ENCODE measurements at regions not wholly inside any gene's neighbourhood (a gene's known extent, or its start where the extent isn't known, plus 50 kb on each side); places are given as distances from the start of the nearest gene placed in this dataset.

DNA sequence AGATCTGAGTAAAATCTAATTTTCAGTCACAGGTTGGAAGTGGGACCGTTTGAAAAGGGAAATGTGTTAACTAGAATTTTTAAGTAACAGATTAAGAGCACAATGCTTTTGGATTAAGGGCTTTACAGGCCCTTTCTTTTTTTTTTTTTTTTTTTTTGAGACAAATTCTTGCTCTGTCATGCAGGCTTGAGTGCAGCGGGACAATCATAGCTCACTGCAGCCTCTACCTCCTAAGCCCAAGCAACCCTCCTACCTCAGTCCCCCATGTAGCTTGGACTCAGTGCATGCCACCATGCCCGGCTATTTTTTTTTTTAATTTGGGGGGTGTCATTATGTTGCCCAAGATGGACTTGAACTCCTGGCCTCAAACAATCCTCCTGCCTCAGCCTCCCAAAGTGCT lies 363.7 kb downstream of the LIG4 start:
- no peak for DNase-seq

GRCh38 chr13:107847406-107847805 lies 367.9 kb downstream of the LIG4 start:
- no peak for DNase-seq

- DNase-seq, result no peak
Measured at GRCh38 chr13:107846642-107847041, 368.7 kb downstream of the LIG4 start.

GRCh38 chr13:107845911-107846310 lies 369.4 kb downstream of the LIG4 start:
- no peak for DNase-seq

DNA sequence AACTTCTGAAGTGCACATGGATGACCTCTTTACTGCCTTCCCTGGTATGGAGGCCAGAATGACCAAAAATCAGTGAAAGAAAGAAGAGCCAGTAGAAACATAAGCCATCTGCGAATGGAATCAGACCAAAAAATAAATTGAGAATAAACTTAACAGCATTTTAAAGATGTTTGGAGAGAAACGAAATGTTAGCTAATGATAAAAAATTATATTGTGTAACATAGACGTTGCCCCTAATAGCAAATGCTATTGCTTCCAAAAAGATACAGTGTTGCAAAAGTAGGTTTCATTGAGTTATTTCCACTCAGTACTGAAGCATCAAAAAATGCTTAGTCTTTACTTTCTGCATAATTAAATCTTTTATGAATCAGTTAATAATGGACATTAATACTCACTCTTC lies 371.7 kb downstream of the LIG4 start:
- DNase-seq, result no peak

DNA sequence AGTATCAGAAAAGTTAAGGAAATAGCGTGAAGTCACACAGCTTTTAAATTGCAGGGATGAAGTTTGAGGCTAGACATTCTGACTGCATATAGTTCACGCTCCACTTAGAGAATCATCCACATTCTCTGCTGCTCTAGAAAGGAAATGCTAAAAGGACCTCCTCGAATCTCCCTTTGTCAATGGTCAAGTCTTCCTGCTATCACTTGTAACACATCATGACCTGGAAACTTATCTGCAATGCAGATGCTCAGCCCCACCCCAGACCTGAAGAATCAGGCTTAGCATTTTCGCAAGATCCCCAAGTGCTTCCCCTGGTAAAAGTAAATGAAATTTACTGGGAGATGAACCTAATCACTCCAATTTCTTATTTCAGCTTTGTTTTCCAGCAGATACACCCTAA lies 372.1 kb downstream of the LIG4 start:
- no peak for DNase-seq

DNA sequence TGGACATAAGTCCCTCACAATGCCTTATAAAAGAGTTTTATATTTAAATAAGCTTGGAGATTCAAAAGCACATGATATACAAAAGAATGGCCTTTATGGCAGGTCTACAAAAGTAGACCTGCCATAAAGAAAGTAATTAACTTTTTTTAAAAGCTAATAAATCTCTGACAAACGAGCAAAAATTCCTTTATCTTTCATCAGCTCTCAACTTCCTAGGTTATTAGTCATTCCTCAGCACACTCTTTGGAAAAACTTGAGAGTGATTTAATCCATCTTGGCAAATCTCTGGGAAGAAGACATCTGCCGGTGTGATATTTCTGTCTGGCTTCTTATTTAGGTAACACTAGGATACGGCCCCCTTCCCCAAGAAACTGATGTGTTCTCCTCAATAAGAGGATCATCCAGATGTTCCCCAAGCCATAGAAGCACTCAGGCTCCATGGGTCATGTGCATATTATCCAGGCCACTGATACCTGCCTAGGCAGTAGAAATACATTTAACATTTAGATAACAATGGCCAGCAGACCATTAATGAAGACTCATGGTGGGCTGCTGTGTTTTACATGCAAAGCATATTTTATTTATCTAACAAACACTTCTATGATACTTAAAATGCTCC lies 372.7 kb downstream of the LIG4 start:
- no peak for DNase-seq

DNA sequence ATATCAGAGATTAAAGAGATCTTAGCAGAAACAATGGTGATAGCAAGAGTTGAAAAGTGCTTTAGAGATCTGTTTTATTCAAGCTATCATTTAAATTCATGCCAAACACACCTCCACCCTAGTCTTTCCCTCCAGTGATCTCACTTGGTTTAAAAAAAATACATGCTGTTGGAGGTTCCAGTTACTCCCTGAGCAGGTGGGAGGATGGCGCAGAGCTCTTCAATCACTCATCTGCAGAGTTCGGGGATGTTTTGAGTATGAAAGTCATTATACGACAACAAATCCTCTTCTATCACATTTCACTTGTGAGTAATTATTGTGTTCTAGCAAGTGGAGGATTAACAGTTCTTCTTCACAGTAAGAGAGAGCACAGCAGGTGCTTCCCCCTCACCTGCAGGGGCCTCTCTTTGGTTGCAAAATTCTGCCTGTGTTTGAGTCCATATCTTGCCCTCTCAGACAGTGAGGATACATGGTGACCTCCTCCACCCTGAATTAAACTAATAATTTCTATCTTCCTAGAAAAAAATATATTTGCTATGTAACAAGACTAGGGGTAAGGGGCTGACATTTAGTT lies 376.7 kb downstream of the LIG4 start:
- no peak for DNase-seq

DNA sequence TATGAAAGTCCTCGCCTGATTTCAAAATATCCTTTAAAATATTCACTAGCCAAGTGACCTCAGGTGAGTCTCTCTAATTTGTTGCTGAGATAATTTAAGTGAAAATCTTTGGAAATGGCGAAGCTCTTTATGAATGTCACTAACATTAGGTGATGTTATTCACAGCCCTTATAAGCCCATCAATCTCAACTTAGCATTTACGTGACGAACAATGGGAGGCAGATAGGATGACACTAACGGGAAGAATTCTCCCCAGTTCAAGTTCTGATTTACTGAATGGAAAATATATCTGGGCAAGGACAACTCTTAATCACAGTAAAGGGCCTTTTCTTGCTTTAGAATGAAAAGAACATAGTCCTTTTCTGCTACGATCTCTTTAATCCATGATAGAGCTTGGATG lies 378.7 kb downstream of the LIG4 start:
- DNase-seq, result no peak

- DNase-seq, result no peak
Measured at GRCh38 chr13:107835339-107836018, 379.9 kb downstream of the LIG4 start.

DNA sequence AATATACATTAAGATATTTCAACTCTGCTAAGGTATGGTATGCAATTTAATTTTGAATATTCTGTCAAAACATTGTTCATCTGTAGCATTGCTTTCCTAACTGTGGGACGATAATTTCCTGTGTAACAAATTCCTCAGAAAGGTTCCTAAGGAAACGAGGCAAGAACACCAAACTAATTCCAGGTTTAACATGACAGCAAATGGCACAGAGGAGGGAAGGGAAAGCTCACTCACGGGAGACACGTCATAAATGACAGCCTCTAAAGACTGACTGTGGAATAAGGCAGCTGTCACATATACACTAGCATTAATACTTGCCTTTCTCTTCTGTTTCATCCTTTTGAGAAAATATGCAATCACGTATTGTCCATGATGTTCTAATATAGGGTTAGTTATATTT lies 380.6 kb downstream of the LIG4 start:
- DNase-seq, result no peak

GRCh38 chr13:107834281-107834680 lies 381.1 kb downstream of the LIG4 start:
- no peak for DNase-seq

GRCh38 chr13:107832500-107833100 lies 382.7 kb downstream of the LIG4 start:
- no peak for DNase-seq

DNA sequence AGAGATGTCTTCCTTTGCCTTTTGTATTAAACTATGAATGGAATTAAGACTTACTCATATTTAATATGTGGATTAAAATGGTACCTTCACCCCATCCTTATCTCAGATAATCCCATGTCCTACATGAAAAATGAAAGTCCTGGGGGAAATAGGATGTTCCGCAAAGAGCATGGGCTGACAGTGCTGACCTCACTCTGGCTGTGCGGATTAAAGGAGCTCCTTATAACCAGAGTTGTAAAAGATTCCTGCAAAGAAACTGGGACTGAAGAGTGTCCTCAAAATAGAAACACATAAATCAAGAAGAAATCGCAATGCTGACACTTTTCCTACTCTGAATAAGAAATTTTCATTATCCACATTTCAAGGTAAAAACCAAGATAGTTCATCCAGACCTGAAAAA lies 384.5 kb downstream of the LIG4 start:
- DNase-seq, result no peak

DNA sequence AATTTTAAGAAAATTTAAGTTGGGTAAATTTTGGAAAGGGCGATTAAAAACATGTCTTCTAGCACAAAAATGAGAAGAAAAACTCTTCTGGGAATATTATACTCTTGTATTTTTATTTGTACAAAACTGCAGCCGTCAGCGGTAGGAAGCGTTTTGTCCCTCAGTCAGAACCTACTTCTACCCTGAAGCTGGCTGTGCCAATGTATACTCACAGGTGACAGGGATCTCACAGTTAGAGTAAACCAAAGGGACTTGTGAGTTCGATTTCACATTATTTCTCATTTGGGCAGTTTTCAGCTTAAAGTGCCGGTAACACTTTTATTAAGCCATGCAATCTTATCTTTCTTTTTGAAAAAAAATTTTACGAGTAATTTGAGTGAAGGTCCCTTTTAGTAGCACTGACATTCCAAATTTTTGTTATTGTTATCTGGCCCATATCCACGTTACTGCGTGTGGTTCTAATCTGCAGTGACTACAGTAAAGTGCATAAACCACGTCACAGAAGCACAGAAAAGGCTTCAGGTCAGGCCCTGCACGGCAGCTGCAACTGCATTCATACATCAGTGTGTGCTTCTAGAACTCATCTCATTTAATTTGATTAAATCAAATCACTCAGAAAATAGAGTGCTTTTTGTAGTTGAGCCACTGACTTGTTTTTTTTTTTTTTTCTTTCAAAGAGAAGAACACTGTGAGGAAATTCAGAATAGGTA lies 387.3 kb downstream of the LIG4 start:
- DNase-seq, result no peak

DNA sequence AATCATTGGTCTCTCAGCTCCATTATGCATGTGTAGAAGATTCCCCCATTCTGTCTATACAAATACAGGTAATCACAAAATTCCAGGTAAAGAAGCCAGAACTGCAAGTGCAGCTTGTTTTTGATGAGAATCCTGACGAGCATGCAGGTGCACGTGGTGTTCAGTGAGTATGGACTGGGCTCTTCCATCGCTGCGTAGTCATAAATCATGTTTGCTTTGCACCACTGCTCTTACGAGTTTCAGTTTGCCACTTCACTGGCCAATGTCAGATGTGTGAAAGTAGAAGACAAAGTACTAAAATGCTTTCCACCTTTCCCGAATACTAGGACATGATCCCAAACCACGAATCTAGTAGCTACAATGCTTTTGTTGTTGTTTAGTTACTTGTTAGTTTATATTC lies 390.7 kb downstream of the LIG4 start:
- DNase-seq, result no peak

- DNase-seq, result no peak
Measured at GRCh38 chr13:107822006-107822405, 393.3 kb downstream of the LIG4 start.

- no peak for DNase-seq
Measured at GRCh38 chr13:107821492-107821891, 393.8 kb downstream of the LIG4 start.

DNA sequence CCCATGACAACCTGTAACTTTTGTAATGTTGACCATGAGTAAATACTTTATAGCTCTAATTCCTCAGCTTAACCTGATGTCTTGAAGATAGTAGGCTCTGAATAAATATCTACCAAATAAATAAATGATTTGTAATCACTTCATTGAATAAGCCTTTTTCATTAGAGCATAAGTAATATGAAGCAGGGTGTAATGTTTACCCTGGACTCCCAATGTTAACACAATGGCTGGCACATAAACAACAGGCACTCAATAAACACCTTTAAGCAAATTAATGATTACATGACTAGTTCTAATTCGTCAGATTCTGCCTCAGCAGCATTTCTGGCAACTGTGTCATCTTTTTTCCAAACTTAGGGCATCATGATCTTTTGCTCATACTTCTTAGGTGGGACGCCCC lies 396.3 kb downstream of the LIG4 start:
- DNase-seq, result no peak

DNA sequence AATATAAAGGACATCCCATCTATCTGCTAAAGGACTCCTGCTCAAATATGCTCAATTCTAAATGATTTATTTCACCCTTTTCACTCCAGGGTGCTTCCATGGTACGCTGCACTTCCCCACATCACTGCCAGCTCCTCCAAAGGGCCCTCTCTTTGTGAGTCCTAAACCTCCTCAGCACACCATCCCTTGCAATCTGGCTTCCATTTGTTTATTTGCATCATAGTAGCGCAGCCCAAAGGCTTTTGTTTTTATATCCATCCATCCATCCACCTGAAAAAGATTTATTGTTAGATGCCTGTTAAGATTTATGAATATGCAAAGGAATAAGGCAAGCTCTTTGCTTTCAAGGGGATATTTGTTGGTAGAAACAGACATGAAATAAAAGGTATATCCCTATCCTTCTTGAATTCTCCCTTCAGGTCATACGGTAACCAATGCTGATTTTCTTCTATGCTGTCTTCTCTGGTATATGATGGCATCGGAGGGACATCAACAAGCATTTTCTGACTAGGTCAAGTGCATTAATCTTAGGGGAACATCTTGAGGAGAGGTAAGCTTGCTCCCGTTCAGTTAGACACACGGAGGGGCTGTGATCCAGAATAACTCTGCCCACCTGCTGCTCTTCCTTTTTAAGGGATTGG lies 397.6 kb downstream of the LIG4 start:
- DNase-seq, result no peak

- no peak for DNase-seq
Measured at GRCh38 chr13:107812014-107812412, 403.3 kb downstream of the LIG4 start.

GRCh38 chr13:107811233-107812013 lies 403.9 kb downstream of the LIG4 start:
- DNase-seq, result no peak
